Esophagus muscularis mucosa (tissue), 3 donors: ENCODE measurements at regions not wholly inside any gene's neighbourhood (a gene's known extent, or its start where the extent isn't known, plus 50 kb on each side); places are given as distances from the start of the nearest gene placed in this dataset.

Source experiments
- POLR2AphosphoS5 ChIP-seq, 2 donors: sonication (generic); formaldehyde crosslinking; IDR thresholded peaks; one replicate each; pipeline ENCODE4 v1.6.1; 2017; ENCODE audit warnings: antibody characterized with exemption in 2 of 2
- TF ChIP-seq, protein P1 (sequence below), 3 experiments: fragments of 200-600 bp in 2 of 3; fragments of 450-650 bp in 1 of 3; sonication (generic) in 2 of 3; IDR thresholded peaks; one replicate each; pipeline ENCODE4 v1.5.1; 2017 to 2019; ENCODE audit warnings: antibody characterized with exemption in 3 of 3, mild to moderate bottlenecking in 2 of 3, moderate library complexity in 1 of 3

DNA sequence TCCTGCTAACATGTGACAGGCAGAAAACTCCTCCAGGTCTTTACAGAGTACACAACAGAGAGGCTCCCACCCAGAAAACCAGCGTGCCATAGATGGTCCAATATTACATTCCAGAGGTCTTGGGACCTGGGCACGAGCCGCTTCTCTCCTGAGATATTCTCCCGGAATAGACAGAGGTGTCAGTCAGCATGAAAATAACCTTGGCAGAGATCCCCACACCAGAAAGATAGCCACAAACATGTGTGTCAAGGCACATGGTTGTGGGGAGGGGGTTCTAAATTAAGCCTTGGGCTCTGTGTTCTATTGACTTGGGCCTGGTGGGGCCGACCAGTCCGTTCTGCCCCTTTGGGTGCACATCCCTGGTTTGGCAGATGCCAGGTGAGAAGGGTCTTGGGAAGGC is 78.4 kb downstream of the BOD1 start:
- TF ChIP-seq POLR2AphosphoS5 (IDR thresholded peaks at IDR 0.05), result no peak
- TF ChIP-seq, protein P1, sequence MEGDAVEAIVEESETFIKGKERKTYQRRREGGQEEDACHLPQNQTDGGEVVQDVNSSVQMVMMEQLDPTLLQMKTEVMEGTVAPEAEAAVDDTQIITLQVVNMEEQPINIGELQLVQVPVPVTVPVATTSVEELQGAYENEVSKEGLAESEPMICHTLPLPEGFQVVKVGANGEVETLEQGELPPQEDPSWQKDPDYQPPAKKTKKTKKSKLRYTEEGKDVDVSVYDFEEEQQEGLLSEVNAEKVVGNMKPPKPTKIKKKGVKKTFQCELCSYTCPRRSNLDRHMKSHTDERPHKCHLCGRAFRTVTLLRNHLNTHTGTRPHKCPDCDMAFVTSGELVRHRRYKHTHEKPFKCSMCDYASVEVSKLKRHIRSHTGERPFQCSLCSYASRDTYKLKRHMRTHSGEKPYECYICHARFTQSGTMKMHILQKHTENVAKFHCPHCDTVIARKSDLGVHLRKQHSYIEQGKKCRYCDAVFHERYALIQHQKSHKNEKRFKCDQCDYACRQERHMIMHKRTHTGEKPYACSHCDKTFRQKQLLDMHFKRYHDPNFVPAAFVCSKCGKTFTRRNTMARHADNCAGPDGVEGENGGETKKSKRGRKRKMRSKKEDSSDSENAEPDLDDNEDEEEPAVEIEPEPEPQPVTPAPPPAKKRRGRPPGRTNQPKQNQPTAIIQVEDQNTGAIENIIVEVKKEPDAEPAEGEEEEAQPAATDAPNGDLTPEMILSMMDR (IDR thresholded peaks at IDR 0.05), result no peak
